Aorta (tissue), 5 donors: ENCODE measurements at regions not wholly inside any gene's neighbourhood (a gene's known extent, or its start where the extent isn't known, plus 50 kb on each side); places are given as distances from the start of the nearest gene placed in this dataset.

Experiments used
- ATAC-seq: fragments of 200-7000 bp; cut with Tn5 transposase; one replicate; pipeline ENCODE4 v1.9.1; 2022; ENCODE audit warnings: moderate library complexity; ENCODE audit not compliant: low FRiP score
- DNase-seq, 2 donors: peaks; one replicate each; pipeline ENCODE4 v3.0.0-alpha.2; 2020
- H3K27ac ChIP-seq, 2 donors: one replicate each; pipeline ENCODE4 v1.5.1; 2013; ENCODE audit warnings: low read length in 2 of 2, mild to moderate bottlenecking in 2 of 2, moderate library complexity in 2 of 2, control low read depth in 1 of 2, inconsistent platforms in 1 of 2, low read depth in 1 of 2
- H3K27me3 ChIP-seq, 2 donors: one replicate each; pipeline ENCODE4 v1.6.1; 2013; ENCODE audit warnings: control low read depth in 1 of 2, low read length in 1 of 2, mild to moderate bottlenecking in 1 of 2, moderate library complexity in 1 of 2; ENCODE audit not compliant: insufficient read depth in 2 of 2, control insufficient read depth in 1 of 2
- H3K36me3 ChIP-seq, 2 donors: one replicate each; pipeline ENCODE4 v1.6.1; 2013; ENCODE audit warnings: control low read depth in 1 of 2, low read length in 1 of 2, mild to moderate bottlenecking in 1 of 2; ENCODE audit not compliant: insufficient read depth in 2 of 2, control insufficient read depth in 1 of 2
- H3K4me1 ChIP-seq, 2 donors: one replicate each; pipeline ENCODE4 v1.6.1; 2013; ENCODE audit warnings: low read length in 2 of 2, control low read depth in 1 of 2, mild to moderate bottlenecking in 1 of 2, moderate library complexity in 1 of 2; ENCODE audit not compliant: insufficient read depth in 2 of 2, control insufficient read depth in 1 of 2
- H3K4me3 ChIP-seq, 2 donors: one replicate each; pipeline ENCODE4 v1.5.1; 2013; ENCODE audit warnings: low read length in 2 of 2, control low read depth in 1 of 2, mild to moderate bottlenecking in 1 of 2
- H3K9me3 ChIP-seq: one replicate; pipeline ENCODE4 v1.6.1; 2013; ENCODE audit warnings: mild to moderate bottlenecking, low read length; ENCODE audit not compliant: control insufficient read depth
- WGBS, 2 donors: extraction: QIAGEN DNeasy Blood & Tissue Kit; methylation state at CpG; one replicate each; pipeline ENCODE4 v1.1.7; 2013; 5-methylcytosine and 5-hydroxymethylcytosine counted together
- intact Hi-C, 2 donors: fragments of 100-400 bp; cut with DNase I; formaldehyde crosslinking; loops; one replicate each; pipeline versions ENCODE4 v1.14.2 to v1.15.0; 2022
- donor health status: healthy with polysubstance abuse.
- donor health status: Bipolar disorder and iron deficiency.
- donor health status: DM: no; HTN: no; CAD: no.
- donor health status: DM: no; HTN: no; CAD: no.
- donor health status: DM: yes; HTN: yes; CAD: no.

- Histone ChIP-seq H3K36me3 (no peaks in the 10 kb centered on the region), H3K9me3 (no peaks in the 10 kb centered on the region), H3K27ac (no peak overlapping the region), H3K4me1 (no peaks in the 10 kb centered on the region), H3K27me3 (no peaks in the 10 kb centered on the region), H3K4me3 (no peak overlapping the region)
- intact Hi-C loops = no loop called here
- ATAC-seq (no peak), DNase-seq (no peak)
- 85 to 92% methylated on average over 7 of the region's 7 CpGs for WGBS, 2 donors
Measured at GRCh38 chr2:7450833-7451190, 533.6 kb downstream of the RNF144A start.

GRCh38 chr2:7452110-7452876, 535.1 kb downstream of the RNF144A start:
- intact Hi-C loops = no loop called here
- Histone ChIP-seq H3K27me3 (no peaks in the 10 kb centered on the region), H3K9me3 (peaks cover 1% of the 10 kb centered on the region), H3K4me1 (no peaks in the 10 kb centered on the region), H3K36me3 (no peaks in the 10 kb centered on the region), H3K4me3 (no peak overlapping the region), H3K27ac (no peak overlapping the region)
- no peak for ATAC-seq
- 82 to 84% methylated on average over 12 of the region's 12 CpGs for WGBS, 2 donors
- no peak for DNase-seq

- H3K4me3 ChIP-seq = no peak overlapping the region
- H3K36me3 ChIP-seq = no peaks in the 10 kb centered on the region
- H3K27ac ChIP-seq = no peak overlapping the region
- ATAC-seq (no peak), DNase-seq (no peak)
- no peaks in the 10 kb centered on the region for H3K4me1 ChIP-seq
- H3K27me3 ChIP-seq = no peaks in the 10 kb centered on the region
- WGBS, 2 donors = 89 to 93% methylated on average over 4 of the region's 4 CpGs
- intact Hi-C loops = no loop called here
- H3K9me3 ChIP-seq = peaks cover 1% of the 10 kb centered on the region
Measured at GRCh38 chr2:7454592-7454991, 537.4 kb downstream of the RNF144A start.

- H3K4me3 ChIP-seq = no peak overlapping the region
- H3K4me1 ChIP-seq = no peaks in the 10 kb centered on the region
- no peaks in the 10 kb centered on the region for H3K36me3 ChIP-seq
- H3K9me3 ChIP-seq = peaks cover 1% of the 10 kb centered on the region
- ATAC-seq (no peak), DNase-seq (no peak)
- no peak overlapping the region for H3K27ac ChIP-seq
- WGBS, 2 donors = 53 to 56% methylated on average over 13 of the region's 13 CpGs
- intact Hi-C loops = no loop called here
- no peaks in the 10 kb centered on the region for H3K27me3 ChIP-seq
Measured at GRCh38 chr2:7456762-7457161, 539.5 kb downstream of the RNF144A start.

- H3K4me3 ChIP-seq = no peak overlapping the region
- H3K27ac ChIP-seq = no peak overlapping the region
- peaks cover 0 to 2% of the 10 kb centered on the region in 2 donors for H3K27me3 ChIP-seq
- DNase-seq (no peak), ATAC-seq (no peak)
- intact Hi-C loops = no loop called here
- H3K36me3 ChIP-seq = no peaks in the 10 kb centered on the region
- no peaks in the 10 kb centered on the region for H3K4me1 ChIP-seq
- 95 to 97% methylated on average over 2 of the region's 2 CpGs for WGBS, 2 donors
- H3K9me3 ChIP-seq = peaks cover 4% of the 10 kb centered on the region
Measured at GRCh38 chr2:7458066-7458465, 540.9 kb downstream of the RNF144A start.

GRCh38 chr2:7467782-7468447, 550.7 kb downstream of the RNF144A start:
- no peaks in the 10 kb centered on the region for H3K4me1 ChIP-seq
- no peak for ATAC-seq
- no peaks in the 10 kb centered on the region for H3K27me3 ChIP-seq
- DNase-seq = no peak
- no peaks in the 10 kb centered on the region for H3K9me3 ChIP-seq
- intact Hi-C loops = no loop called here
- H3K4me3 ChIP-seq = no peak overlapping the region
- 93% methylated on average over 4 of the region's 4 CpGs for WGBS, 2 donors
- no peaks in the 10 kb centered on the region for H3K36me3 ChIP-seq
- H3K27ac ChIP-seq = no peak overlapping the region

- H3K36me3 ChIP-seq = no peaks in the 10 kb centered on the region
- 78 to 90% methylated on average over 3 of the region's 3 CpGs for WGBS, 2 donors
- H3K4me1 ChIP-seq = no peaks in the 10 kb centered on the region
- no peaks in the 10 kb centered on the region for H3K27me3 ChIP-seq
- DNase-seq = no peak
- H3K9me3 ChIP-seq = no peaks in the 10 kb centered on the region
- H3K27ac ChIP-seq = no peak overlapping the region
- no peak for ATAC-seq
- intact Hi-C loops = no loop called here
- no peak overlapping the region for H3K4me3 ChIP-seq
Measured at GRCh38 chr2:7468448-7468828, 551.2 kb downstream of the RNF144A start.

- Histone ChIP-seq H3K27me3 (no peaks in the 10 kb centered on the region), H3K4me3 (no peak overlapping the region), H3K27ac (no peak overlapping the region), H3K36me3 (no peaks in the 10 kb centered on the region), H3K9me3 (no peaks in the 10 kb centered on the region), H3K4me1 (no peaks in the 10 kb centered on the region)
- no peak for DNase-seq
- ATAC-seq = no peak
- WGBS, 2 donors = 61 to 67% methylated on average over 1 of the region's 1 CpG
- intact Hi-C loops = no loop called here
Measured at GRCh38 chr2:7468955-7469354, 551.7 kb downstream of the RNF144A start.

- ATAC-seq = no peak
- H3K27ac ChIP-seq = no peak overlapping the region
- H3K4me1 ChIP-seq = no peaks in the 10 kb centered on the region
- no peak for DNase-seq
- intact Hi-C loops = no loop called here
- H3K36me3 ChIP-seq = no peaks in the 10 kb centered on the region
- H3K4me3 ChIP-seq = no peak overlapping the region
- H3K27me3 ChIP-seq = no peaks in the 10 kb centered on the region
- peaks cover 1% of the 10 kb centered on the region for H3K9me3 ChIP-seq
- 94 to 97% methylated on average over 2 of the region's 2 CpGs for WGBS, 2 donors
Measured at GRCh38 chr2:7471185-7471584, 554.0 kb downstream of the RNF144A start.
